DND-41 (cell line): ENCODE measurements at regions not wholly inside any gene's neighbourhood (a gene's known extent, or its start where the extent isn't known, plus 50 kb on each side); places are given as distances from the start of the nearest gene placed in this dataset.

Experiments used
- ATAC-seq: fragments of 200-7000 bp; cut with Tn5 transposase; 3 replicates; pipeline ENCODE4 v1.9.1; 2021; ENCODE audit warnings: low read depth; ENCODE audit not compliant: insufficient read depth
- DNase-seq: peaks from one replicate; pipeline ENCODE4 v3.0.0-alpha.2; 2020
- H2AFZ ChIP-seq: 2 replicates; pipeline ENCODE4 v1.6.0; 2012; ENCODE audit warnings: low read depth, low read length
- H3K27ac ChIP-seq: 2 replicates; pipeline ENCODE4 v1.5.1; 2012; ENCODE audit warnings: low read length, inconsistent platforms
- H3K27me3 ChIP-seq: fragments of 200-600 bp; sonication (generic); 2 replicates; pipeline ENCODE4 v1.6.0; 2012; ENCODE audit warnings: low read length, mild to moderate bottlenecking, inconsistent platforms; ENCODE audit not compliant: insufficient read depth, poor library complexity
- H3K36me3 ChIP-seq: 2 replicates; pipeline ENCODE4 v1.5.1; 2012; ENCODE audit warnings: low read length, inconsistent platforms; ENCODE audit not compliant: insufficient read depth
- H3K4me1 ChIP-seq: 2 replicates; pipeline ENCODE4 v1.5.1; 2012; ENCODE audit warnings: mild to moderate bottlenecking, low read length; ENCODE audit not compliant: insufficient read depth
- H3K4me2 ChIP-seq: 2 replicates; pipeline ENCODE4 v1.6.0; 2012; ENCODE audit warnings: mild to moderate bottlenecking, moderate library complexity, low read length, inconsistent platforms; ENCODE audit not compliant: insufficient read depth
- H3K4me3 ChIP-seq, 2 experiments: fragments of 200-600 bp in 1 of 2; shearing (Covaris generic) in 1 of 2; 2 replicates each; pipeline ENCODE4 v1.5.1; 2012 to 2016; ENCODE audit warnings: inconsistent platforms in 2 of 2, low read length in 2 of 2, mild to moderate bottlenecking in 2 of 2, low read depth in 1 of 2, moderate library complexity in 1 of 2
- H3K79me2 ChIP-seq: 2 replicates; pipeline ENCODE4 v1.6.0; 2012; ENCODE audit warnings: low read length, inconsistent platforms; ENCODE audit not compliant: insufficient read depth
- H3K9ac ChIP-seq: 2 replicates; pipeline ENCODE4 v1.6.0; 2012; ENCODE audit warnings: low read depth, mild to moderate bottlenecking, inconsistent platforms, low read length, moderate library complexity
- H3K9me3 ChIP-seq: 2 replicates; pipeline ENCODE4 v1.5.1; 2012; ENCODE audit warnings: low read length, moderate library complexity, mild to moderate bottlenecking, inconsistent platforms; ENCODE audit not compliant: insufficient read depth, severe bottlenecking
- H4K20me1 ChIP-seq: 2 replicates; pipeline ENCODE4 v1.6.0; 2012; ENCODE audit warnings: low read length; ENCODE audit not compliant: insufficient read depth
- EZH2 ChIP-seq: IDR thresholded peaks from 3 replicates; pipeline ENCODE4 v1.6.1; 2012; ENCODE audit warnings: borderline replicate concordance, low read depth, mild to moderate bottlenecking, moderate library complexity, low read length, inconsistent platforms; ENCODE audit not compliant: severe bottlenecking
- TF ChIP-seq, protein P1 (sequence below): IDR thresholded peaks from 2 replicates; pipeline ENCODE4 v1.5.1; 2012; ENCODE audit warnings: borderline replicate concordance, low read length, moderate library complexity, mild to moderate bottlenecking; ENCODE audit not compliant: poor library complexity, severe bottlenecking; ENCODE audit errors: extremely low read depth

DNA sequence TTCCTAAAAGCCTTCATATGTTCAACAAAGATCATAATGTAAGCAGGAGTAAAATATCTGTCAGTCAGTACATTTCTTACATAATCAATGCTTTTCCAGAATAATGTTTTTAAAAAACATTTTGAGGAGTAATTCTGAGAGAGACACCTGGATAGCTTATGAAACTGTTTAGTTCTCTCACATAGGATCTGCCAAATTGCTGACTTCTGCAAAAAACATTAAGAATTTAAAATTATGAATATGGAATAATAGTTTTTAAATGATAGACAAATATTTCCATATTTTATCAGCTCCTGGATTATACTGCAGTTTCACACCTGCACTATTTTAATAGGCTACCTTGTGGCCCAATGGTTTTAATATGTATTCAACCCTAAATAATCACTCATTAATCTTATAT, 142.7 kb upstream of the RUNX1 start:
- ATAC-seq (no peak), DNase-seq (no peak)
- no peak for TF ChIP-seq EZH2
- TF ChIP-seq, protein P1, sequence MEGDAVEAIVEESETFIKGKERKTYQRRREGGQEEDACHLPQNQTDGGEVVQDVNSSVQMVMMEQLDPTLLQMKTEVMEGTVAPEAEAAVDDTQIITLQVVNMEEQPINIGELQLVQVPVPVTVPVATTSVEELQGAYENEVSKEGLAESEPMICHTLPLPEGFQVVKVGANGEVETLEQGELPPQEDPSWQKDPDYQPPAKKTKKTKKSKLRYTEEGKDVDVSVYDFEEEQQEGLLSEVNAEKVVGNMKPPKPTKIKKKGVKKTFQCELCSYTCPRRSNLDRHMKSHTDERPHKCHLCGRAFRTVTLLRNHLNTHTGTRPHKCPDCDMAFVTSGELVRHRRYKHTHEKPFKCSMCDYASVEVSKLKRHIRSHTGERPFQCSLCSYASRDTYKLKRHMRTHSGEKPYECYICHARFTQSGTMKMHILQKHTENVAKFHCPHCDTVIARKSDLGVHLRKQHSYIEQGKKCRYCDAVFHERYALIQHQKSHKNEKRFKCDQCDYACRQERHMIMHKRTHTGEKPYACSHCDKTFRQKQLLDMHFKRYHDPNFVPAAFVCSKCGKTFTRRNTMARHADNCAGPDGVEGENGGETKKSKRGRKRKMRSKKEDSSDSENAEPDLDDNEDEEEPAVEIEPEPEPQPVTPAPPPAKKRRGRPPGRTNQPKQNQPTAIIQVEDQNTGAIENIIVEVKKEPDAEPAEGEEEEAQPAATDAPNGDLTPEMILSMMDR, result no peak
- H3K4me3 ChIP-seq, result no peak overlapping the region
- H2AFZ ChIP-seq, result no peak overlapping the region
- H3K4me1 ChIP-seq, result peaks cover 30% of the 10 kb centered on the region
- H3K36me3 ChIP-seq, result no peaks in the 10 kb centered on the region
- no peaks in the 10 kb centered on the region for H3K9me3 ChIP-seq
- no peak overlapping the region for H3K4me2 ChIP-seq
- no peaks in the 10 kb centered on the region for H3K79me2 ChIP-seq
- no peaks in the 10 kb centered on the region for H3K27me3 ChIP-seq
- no peak overlapping the region for H3K9ac ChIP-seq
- no peaks in the 10 kb centered on the region for H4K20me1 ChIP-seq
- no peak overlapping the region for H3K27ac ChIP-seq

DNA sequence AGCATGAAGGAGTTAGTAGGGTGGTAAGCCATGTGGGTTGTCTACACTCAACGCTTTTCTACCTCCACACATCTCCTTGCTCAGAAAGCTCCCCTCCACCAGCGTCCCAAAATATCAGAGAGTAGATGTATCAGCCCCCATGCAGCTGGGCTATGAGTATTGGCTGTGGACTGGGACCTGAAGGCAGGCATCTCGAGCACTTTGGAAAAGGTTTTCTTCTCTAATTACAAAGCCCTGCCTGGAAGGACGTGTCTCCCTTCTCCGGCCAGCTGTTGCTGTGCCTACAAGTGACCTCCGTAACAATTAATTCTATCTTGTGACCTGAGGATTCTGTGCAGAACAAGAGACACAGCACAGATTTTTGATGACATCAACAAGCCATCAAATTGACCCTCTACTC, 142.0 kb upstream of the RUNX1 start:
- H4K20me1 ChIP-seq, result no peaks in the 10 kb centered on the region
- no peaks in the 10 kb centered on the region for H3K9me3 ChIP-seq
- no peak overlapping the region for H3K4me3 ChIP-seq
- no peak for ATAC-seq
- DNase-seq, result no peak
- H2AFZ ChIP-seq, result no peak overlapping the region
- no peaks in the 10 kb centered on the region for H3K79me2 ChIP-seq
- peaks cover 30% of the 10 kb centered on the region for H3K4me1 ChIP-seq
- H3K4me2 ChIP-seq, result no peak overlapping the region
- no peak for TF ChIP-seq EZH2
- TF ChIP-seq, protein P1, result no peak
- no peaks in the 10 kb centered on the region for H3K27me3 ChIP-seq
- H3K27ac ChIP-seq, result 0 out of 2 replicates have a peak overlapping the region, but pooled peaks have one; percentile 22
- H3K36me3 ChIP-seq, result no peaks in the 10 kb centered on the region
- no peak overlapping the region for H3K9ac ChIP-seq

- H3K27me3 ChIP-seq, result no peaks in the 10 kb centered on the region
- peak overlapping the region; percentile 3 for H3K27ac ChIP-seq
- ATAC-seq, result no peak
These were observed 141.1 kb upstream of the RUNX1 start for GRCh38 chr21:35190201-35190701.

More at GRCh38 chr21:35190201-35190701, 141.1 kb upstream of the RUNX1 start:
- Histone ChIP-seq H3K79me2 (no peaks in the 10 kb centered on the region), H2AFZ (no peak overlapping the region), H3K9me3 (no peaks in the 10 kb centered on the region), H3K4me3 (no peak overlapping the region), H3K4me1 (peaks cover 30% of the 10 kb centered on the region), H3K36me3 (no peaks in the 10 kb centered on the region), H3K4me2 (no peak overlapping the region), H4K20me1 (no peaks in the 10 kb centered on the region), H3K9ac (no peak overlapping the region)
- no peak for DNase-seq
- TF ChIP-seq EZH2, result no peak
- TF ChIP-seq, protein P1, result no peak
